NCI-H2196 (cell line): ENCODE measurements at regions not wholly inside any gene's neighbourhood (a gene's known extent, or its start where the extent isn't known, plus 50 kb on each side); places are given as distances from the start of the nearest gene placed in this dataset.

Experiments used
- DNase-seq: peaks from one replicate; lab custom pipeline; 2025; ENCODE audit not compliant: unreplicated experiment; lab: John Stamatoyannopoulos, UW

DNA sequence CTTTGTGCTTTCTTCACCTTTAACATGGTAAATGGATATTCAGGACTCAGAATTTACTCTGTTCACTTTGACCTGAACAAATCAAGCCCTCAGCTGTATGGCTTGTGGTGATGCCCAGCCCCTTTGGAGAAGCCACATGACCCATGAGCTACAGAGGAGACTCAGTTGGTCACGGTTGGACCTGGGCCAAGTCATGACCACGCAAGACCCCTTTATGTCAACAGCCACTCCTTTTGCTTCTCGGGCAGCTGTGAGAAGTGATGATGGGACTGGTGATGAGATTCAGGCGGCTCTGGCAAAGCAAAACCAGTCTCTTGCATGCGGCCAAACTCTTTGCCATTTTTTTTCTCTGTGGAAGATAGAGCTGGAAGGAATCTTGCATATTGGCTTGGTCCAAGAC, 96.5 kb upstream of the AJAP1 start:
- no peak for DNase-seq

DNA sequence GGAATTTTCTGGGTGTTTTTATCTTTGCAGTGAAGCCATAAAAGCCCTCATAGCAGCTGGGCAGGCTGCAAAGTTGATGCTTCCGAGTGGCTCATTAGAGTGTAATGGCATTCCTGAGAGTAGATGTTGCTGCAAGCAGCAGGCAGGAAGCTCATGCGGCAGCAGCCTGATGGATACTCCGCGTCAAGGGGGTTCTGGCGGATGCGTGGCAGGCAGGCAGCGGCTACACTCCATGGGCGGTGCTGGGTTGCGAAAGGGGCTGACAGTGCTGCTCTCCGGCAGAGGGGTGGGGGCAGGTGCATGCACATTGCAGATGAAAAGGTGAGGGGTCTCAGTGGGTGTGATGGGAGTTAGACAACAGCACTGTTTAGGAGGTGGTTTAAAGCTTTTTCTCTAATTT, 93.2 kb upstream of the AJAP1 start:
- no peak for DNase-seq

DNA sequence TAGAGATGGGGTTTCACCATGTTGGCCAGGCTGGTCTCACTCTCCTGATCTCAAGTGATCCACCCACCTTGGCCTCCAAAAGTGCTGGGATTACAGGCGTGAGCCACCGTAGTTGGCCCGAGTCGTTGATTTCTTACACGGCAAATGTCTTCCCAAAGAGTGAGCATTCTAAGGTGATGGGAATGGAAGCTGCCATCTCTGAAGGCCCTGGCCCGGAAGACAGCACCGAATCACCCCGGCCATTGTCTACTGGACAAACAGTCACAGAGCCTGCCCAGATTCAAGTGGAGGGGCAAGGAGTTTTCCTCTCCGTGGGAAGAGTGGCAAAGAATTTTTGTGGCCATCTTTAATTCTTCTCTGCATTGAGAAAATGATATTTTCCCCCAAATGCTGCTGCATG, 92.1 kb upstream of the AJAP1 start:
- no peak for DNase-seq

DNA sequence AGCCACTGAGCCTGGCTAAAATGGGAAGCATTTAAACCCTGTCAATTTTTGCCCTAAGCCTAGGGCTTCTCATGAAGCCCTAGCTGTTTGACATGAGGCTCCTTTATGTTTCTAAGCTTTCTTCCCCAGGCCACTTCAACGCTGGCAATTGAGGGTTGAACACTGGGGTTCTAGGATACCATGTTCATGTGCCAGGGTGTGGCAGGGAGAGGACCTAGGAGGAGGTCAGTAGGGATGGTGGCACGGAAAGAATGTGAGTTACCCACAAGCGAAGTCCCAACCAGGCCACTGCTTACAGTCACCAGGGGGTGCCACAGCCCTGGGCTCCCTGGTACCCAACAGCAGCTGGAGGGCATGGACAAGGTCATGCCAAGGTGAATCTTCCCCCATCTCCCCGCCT, 90.8 kb upstream of the AJAP1 start:
- no peak for DNase-seq

- no peak for DNase-seq
These were observed 90.4 kb upstream of the AJAP1 start for GRCh38 chr1:4564051-4564450.

- no peak for DNase-seq
These were observed 89.2 kb upstream of the AJAP1 start for GRCh38 chr1:4565166-4565565.

DNA sequence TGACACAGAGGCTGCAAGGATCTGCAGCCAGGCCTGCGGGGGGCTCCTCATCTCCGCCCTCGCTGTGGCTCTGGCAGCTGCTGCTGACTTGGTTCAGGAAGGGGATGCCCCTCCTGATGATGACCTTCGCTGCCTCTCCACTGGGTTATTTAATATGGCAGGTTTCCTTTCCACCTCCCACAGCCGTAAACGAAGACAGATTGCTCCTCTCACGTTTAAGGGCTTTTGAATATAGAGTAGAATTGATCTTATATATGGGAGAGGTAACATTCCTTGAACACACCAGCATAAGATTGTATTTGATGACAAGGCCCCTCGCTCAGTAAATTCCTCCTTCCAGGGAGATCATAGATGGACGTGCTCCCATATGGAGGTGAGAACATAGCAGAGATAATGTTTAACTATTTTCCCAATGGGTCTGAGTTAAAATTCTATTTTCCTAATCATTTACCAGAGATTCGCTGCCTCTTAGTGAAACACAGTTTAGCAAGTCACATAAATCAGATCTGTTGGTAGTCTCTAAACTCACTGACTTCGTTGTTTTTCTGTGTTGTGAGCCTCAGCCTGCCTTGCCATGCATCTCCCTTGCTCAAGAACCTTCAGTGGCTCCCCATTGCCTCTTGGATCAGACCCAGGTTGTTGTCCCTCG, 88.5 kb upstream of the AJAP1 start:
- no peak for DNase-seq

- DNase-seq, result no peak
These were observed 83.1 kb upstream of the AJAP1 start for GRCh38 chr1:4571263-4571662.

GRCh38 chr1:4573526-4573925, 80.9 kb upstream of the AJAP1 start:
- DNase-seq, result no peak

- no peak for DNase-seq
These were observed 72.6 kb upstream of the AJAP1 start for GRCh38 chr1:4581807-4582206.

- DNase-seq, result no peak
These were observed 70.0 kb upstream of the AJAP1 start for GRCh38 chr1:4584449-4584848.

GRCh38 chr1:4585216-4585615, 69.2 kb upstream of the AJAP1 start:
- DNase-seq, result no peak

- no peak for DNase-seq
These were observed 68.7 kb upstream of the AJAP1 start for GRCh38 chr1:4585705-4586104.

GRCh38 chr1:4586611-4587160, 67.7 kb upstream of the AJAP1 start:
- no peak for DNase-seq

DNA sequence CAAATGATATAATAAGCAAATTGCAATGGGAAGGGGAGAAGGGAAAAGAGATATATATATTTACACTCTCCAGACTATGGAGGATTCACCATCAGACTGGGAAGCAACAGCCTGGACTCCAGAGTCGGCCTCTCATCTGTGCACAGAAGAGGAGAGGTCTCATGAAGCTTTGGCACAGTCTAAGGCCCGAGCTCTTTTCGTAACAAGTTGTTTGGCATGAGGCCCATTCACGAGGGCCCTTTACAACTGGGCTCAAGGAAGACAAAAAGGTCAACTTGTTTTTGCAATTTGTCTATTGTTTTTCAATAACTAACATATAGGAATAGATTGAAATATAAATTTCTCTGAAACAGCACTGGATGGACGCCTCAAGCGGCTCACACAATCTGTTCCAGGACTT, 66.7 kb upstream of the AJAP1 start:
- no peak for DNase-seq

DNA sequence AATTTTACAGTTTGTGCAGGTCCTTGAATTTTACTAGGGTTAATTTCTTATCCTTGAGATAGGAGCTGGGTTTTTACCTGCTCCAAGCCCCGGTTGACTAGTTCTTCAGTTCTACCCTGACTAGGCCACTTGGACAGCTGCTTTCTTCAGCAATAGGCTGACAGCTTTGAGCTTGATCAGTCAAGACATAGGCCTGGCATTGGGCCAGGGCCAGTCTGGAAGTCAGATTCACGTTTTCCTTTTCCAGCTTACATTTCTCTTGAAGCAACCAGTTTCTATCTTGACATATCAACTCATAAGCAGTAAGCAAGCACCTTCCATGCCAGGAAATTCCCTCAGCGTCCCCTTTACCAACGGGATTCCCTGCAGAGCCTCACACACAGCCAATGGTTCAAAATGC, 63.7 kb upstream of the AJAP1 start:
- DNase-seq, result no peak

DNA sequence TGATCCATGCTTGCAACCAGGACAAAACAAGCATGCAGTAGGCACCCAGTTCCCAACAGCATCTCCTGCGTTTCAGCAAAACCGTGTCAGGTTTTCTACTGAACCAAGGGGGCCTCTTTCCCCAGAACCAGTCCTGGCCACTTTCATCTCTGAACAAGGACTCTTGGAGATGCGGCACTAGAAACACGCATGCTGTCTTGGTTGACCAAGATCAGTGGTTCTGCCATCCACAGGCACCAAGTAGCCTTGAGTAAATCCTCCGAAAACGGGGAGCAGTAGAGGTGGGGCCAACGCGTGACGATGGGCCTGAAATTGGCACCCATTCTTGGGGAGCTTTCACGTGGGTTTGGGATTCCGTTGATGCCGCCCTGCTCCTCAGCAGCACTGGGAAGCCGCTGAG, 62.5 kb upstream of the AJAP1 start:
- no peak for DNase-seq

DNA sequence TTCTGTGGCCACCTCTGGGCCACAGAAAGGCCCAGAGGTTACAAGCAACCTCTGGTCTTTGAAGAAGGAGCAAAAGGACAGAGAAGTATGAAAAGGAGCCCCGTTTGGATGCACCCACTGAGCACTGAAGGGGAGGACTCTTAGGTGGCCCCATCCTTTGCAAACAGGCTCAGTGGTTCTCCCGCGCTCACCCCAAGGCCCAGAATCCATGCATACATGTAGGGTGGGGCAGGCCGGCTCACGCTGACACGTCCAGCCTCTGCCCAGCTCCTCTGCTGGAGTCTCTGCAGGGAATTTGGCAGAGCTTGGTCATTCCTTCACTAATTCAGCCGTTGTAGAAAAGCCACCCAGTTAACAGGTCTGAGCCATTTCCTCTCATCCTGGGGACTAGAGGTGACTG, 61.3 kb upstream of the AJAP1 start:
- DNase-seq, result no peak

GRCh38 chr1:4594286-4594991, 60.0 kb upstream of the AJAP1 start:
- DNase-seq, result peak; percentile 25

DNA sequence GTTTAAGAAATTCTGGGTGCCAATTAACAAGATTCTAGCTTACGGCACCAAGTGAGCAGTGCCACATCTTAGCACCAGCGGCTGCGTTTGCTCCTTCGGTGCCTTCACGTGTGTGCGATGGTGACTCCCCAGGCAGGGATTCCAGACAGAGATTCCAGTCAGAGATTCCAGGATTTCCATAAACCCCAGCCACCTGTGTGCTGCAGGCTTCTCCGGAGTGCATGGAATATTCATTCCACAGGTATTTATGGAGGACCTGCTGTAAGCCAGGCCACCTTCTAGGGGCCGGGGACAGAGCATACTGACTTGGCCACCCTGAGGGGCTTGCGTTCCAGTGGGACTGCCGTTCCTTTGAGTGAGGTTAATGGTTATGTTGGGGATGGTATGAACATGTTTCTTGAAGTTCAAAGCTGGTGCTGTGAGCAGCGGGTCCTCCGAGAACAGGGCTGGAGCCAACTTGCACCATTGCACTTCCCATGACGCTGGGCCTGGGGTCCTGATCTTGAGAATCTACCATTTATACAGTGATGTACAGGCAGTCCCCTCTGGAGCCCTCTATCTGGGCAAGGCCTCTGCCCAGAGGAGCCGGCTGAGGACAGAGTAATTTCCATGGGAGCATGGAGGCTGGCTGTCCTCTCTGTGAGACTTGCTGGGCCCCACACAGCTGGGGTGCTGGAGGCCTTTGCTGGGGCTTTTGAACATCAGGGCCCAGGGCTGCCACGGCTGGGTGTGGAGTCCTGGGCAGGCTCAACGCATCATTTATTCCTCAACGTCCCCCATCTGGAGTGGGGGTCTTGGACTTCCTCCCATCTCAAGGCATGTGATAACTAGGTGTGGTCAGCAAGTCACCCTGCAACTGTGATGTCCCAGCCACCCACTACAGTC, 58.8 kb upstream of the AJAP1 start:
- no peak for DNase-seq

DNA sequence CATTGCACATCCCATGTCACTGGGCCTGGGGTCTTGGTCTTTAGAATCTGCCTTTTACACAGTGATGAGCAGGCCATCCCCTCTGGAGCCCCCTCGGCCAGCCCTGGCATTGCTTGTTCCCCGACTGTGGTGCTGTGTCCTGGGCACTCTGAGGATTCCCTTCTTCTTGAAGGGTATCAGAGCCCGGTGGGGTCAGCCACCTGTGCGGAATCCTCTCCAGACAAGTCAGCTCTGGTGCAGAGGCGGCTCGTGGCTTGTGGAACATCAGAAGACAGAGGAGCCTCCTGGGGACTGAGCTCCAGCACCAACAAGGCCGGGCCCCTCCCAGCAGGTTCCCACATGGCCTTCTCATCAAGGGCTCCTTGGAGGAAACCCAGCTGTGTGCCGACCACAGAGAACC, 57.9 kb upstream of the AJAP1 start:
- no peak for DNase-seq

DNA sequence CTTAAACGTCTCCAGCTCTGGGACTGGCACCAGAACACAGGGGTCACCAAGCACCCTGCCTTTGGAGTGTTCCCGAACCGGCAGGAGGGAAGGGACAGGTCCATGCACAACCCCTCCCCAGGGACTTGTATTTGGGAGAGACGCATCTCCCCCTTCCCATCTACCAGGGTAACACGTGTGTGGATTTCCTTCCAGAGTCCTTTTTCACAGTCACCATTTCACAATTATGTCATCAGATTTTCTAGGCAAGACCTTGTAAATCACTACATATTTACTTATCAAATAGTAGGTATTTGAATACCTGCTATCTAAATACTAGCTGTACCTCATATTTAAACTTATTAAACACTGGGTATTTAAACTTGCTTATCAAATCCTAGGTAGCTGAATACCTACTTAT, 57.4 kb upstream of the AJAP1 start:
- no peak for DNase-seq
